ENCODE measurements at regions not wholly inside any gene's neighbourhood (a gene's known extent, or its start where the extent isn't known, plus 50 kb on each side); places are given as distances from the start of the nearest gene placed in this dataset.
"Not testable (repeated sequence)": the region's sequence is repeated elsewhere in the genome, so short reads cannot be mapped to it uniquely, and the experiment has no call there.

DNA sequence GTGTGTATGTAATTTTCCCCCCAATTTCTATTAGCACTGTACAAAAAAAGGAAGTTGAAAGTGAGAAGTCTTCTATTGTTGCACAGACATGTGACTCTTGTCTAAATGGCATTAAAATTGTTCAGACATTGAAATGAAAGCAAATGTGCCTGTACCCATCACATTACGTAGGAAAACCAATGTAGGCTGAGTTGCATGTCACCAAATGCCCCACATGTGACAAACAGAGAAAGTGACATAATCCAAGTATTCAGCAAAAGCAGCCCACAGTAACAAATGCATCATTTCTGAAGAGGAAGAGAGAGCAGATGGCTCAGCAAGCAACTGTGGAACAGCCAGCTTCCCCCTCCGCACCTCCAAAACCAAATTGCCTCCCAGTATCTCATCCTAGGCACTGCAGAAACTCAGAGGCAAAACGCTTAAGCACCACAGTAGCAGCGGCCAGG, 161.5 kb upstream of the NR4A3 start:
- Mint-ChIP-seq H3K9me3 (no peaks in the 10 kb centered on the region), H3K27me3 (ENCODE audit: insufficient read depth) (peaks cover 6% of the 10 kb centered on the region; the same call in 1 of the 2 replicates), H3K4me1 (ENCODE audit: low read depth) (no peaks in the 10 kb centered on the region), H3K36me3 (ENCODE audit: low read depth) (no peaks in the 10 kb centered on the region), H3K27ac (no peak overlapping the region), H3K4me3 (no peak overlapping the region)
- no peak for DNase-seq
- TF ChIP-seq, protein P1, sequence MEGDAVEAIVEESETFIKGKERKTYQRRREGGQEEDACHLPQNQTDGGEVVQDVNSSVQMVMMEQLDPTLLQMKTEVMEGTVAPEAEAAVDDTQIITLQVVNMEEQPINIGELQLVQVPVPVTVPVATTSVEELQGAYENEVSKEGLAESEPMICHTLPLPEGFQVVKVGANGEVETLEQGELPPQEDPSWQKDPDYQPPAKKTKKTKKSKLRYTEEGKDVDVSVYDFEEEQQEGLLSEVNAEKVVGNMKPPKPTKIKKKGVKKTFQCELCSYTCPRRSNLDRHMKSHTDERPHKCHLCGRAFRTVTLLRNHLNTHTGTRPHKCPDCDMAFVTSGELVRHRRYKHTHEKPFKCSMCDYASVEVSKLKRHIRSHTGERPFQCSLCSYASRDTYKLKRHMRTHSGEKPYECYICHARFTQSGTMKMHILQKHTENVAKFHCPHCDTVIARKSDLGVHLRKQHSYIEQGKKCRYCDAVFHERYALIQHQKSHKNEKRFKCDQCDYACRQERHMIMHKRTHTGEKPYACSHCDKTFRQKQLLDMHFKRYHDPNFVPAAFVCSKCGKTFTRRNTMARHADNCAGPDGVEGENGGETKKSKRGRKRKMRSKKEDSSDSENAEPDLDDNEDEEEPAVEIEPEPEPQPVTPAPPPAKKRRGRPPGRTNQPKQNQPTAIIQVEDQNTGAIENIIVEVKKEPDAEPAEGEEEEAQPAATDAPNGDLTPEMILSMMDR (IDR thresholded peaks at IDR 0.05) = no peak

DNA sequence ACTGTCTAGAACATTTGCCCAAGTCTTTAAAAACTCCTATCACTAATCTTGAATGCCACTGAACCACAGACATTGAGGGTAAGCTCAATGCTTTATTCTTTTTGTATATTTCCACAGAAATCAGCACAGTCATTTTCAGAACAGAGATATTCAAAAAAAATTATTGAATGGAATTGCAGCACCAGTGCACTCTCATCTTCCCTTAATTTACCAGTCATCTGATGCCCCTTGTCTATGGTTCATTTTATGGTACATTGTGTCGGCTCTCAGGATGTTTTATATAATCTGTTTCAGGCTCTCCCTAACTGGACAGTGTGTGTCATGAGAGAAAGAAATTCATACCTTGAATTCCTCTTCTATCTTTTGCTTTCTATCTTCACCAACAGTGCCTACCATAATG, 158.4 kb upstream of the NR4A3 start:
- Mint-ChIP-seq H3K9me3 (no peaks in the 10 kb centered on the region), H3K27me3 (ENCODE audit: insufficient read depth) (0 out of 2 replicates have a peak, but pooled peaks cover 2% of the 10 kb centered on the region), H3K4me1 (ENCODE audit: low read depth) (no peaks in the 10 kb centered on the region), H3K36me3 (ENCODE audit: low read depth) (no peaks in the 10 kb centered on the region), H3K4me3 (no peak overlapping the region), H3K27ac (no peak overlapping the region)
- DNase-seq = no peak
- TF ChIP-seq, protein P1 (IDR thresholded peaks at IDR 0.05) = no peak

DNA sequence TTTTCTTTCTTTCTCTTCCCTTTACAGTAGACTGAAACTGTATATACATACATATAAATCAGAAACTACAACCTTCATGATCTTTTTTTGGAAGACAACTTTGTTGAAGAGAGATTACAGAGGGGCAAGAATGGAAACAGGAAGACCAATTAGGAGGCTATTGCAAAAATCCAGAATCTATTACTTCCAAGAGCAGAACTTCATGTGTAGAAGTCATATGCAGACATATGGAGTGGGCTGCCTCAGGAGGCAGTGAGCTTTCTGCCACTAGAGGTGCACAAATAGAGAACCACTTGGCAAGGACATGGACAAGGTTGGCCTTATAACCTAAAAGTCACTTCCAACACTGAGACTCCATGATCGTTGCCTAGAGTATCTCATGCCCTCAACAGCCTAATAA, 157.8 kb upstream of the NR4A3 start:
- Mint-ChIP-seq H3K9me3 (no peaks in the 10 kb centered on the region), H3K4me3 (no peak overlapping the region)

DNA sequence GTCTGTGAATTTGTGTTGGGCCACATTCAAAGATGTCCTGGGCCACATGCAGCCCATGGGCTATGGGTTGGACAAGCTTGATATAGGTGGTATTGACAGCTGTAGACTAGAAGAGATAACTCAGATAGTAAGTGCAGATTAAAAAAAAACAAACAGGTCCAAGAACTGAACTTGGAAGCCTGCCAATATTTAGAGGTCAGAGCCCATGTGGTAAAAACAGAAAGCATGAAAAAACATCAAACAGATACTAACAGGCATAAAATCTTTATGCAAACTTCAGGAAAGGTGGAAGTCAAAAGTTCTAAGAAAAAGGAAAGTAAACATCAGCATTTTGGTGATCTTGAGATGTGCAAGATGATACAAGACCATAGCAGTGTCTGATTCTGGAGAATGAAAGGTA, 155.1 kb upstream of the NR4A3 start:
- DNase-seq = no peak
- Mint-ChIP-seq H3K4me1 (ENCODE audit: low read depth) (no peaks in the 10 kb centered on the region), H3K36me3 (ENCODE audit: low read depth) (no peaks in the 10 kb centered on the region), H3K4me3 (no peak overlapping the region), H3K27ac (no peak overlapping the region), H3K27me3 (ENCODE audit: insufficient read depth) (peaks cover 5% of the 10 kb centered on the region), H3K9me3 (no peaks in the 10 kb centered on the region)
- TF ChIP-seq, protein P1 (IDR thresholded peaks at IDR 0.05) = no peak

More for the DNA sequence above, 157.8 kb upstream of the NR4A3 start:
- no peaks in the 10 kb centered on the region for H3K4me1 Mint-ChIP-seq (ENCODE audit: low read depth)
- no peaks in the 10 kb centered on the region for H3K27me3 Mint-ChIP-seq (ENCODE audit: insufficient read depth)
- TF ChIP-seq, protein P1 (IDR thresholded peaks at IDR 0.05) = no peak
- no peak overlapping the region for H3K27ac Mint-ChIP-seq
- no peaks in the 10 kb centered on the region for H3K36me3 Mint-ChIP-seq (ENCODE audit: low read depth)
- DNase-seq = no peak

DNA sequence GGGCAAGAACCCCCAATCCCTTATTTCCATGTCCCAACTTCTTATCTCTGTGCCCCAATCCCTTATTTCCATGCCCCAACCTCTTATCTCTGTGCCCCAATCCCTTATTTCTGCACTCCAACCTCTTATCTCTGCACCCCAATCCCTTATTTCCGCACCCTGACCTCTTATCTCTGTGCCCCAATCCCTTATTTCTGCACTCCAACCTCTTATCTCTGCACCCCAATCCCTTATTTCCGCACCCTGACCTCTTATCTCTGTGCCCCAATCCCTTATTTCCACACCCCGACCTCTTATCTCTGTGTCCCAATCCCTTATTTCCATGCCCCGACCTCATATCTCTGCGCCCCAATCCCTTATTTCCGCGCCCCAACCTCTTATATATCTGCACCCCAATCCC, 150.8 kb upstream of the NR4A3 start:
- not testable (repeated sequence) for H3K4me3 Mint-ChIP-seq; H3K27ac Mint-ChIP-seq; DNase-seq; H3K4me1 Mint-ChIP-seq (ENCODE audit: low read depth); H3K36me3 Mint-ChIP-seq (ENCODE audit: low read depth); H3K9me3 Mint-ChIP-seq
- H3K27me3 Mint-ChIP-seq (ENCODE audit: insufficient read depth) = peaks cover 17% of the 10 kb centered on the region

DNA sequence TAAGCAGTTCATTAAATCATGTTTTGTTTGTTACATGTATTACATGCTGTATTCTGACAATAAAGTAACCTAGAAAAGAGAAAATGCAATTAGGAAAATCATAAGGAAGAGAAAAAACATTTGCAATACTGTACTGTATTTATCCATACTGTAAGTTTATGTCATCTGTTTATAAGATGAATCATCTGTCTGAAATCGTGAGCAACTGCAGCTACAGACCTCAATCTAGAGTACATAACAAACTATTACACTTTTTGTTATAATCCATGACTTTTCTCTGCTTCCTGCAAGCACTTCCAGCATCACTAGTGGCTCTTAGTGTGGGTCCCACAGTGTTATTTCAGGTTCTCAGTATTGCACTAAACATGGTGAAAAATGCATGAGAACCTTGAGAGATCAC, 144.4 kb upstream of the NR4A3 start:
- Mint-ChIP-seq H3K27ac (no peak overlapping the region), H3K9me3 (no peaks in the 10 kb centered on the region; the same call in 1 of the 2 replicates), H3K36me3 (ENCODE audit: low read depth) (no peaks in the 10 kb centered on the region), H3K4me3 (no peak overlapping the region), H3K27me3 (ENCODE audit: insufficient read depth) (peaks cover 10% of the 10 kb centered on the region), H3K4me1 (ENCODE audit: low read depth) (peaks cover 11% of the 10 kb centered on the region)
- DNase-seq = no peak
- TF ChIP-seq, protein P1 (IDR thresholded peaks at IDR 0.05) = no peak
